ENCODE measurements at regions not wholly inside any gene's neighbourhood (a gene's known extent, or its start where the extent isn't known, plus 50 kb on each side); places are given as distances from the start of the nearest gene placed in this dataset.

- Histone ChIP-seq H3K9me3 (no peaks in the 10 kb centered on the region), H3K36me3 (no peaks in the 10 kb centered on the region), H3K4me3 (no peak overlapping the region), H3K27me3 (no peaks in the 10 kb centered on the region), H3K27ac (no peak overlapping the region), H3K4me1 (no peaks in the 10 kb centered on the region)
- no peak for DNase-seq
- intact Hi-C loops (cut with DNase I), result no loop called here
- ATAC-seq, result no peak
- no peak for TF ChIP-seq CTCF (IDR thresholded peaks at IDR 0.05)
Observed at GRCh38 chr14:62146030-62146429, 383.8 kb downstream of the SNAPC1 start.

GRCh38 chr14:62156052-62156451 is 393.8 kb downstream of the SNAPC1 start:
- no peak for ATAC-seq
- H3K4me1 ChIP-seq, result no peaks in the 10 kb centered on the region
- no peaks in the 10 kb centered on the region for H3K27me3 ChIP-seq
- no peak overlapping the region for H3K4me3 ChIP-seq
- no peaks in the 10 kb centered on the region for H3K9me3 ChIP-seq
- DNase-seq, result no peak
- TF ChIP-seq CTCF (IDR thresholded peaks at IDR 0.05), result no peak
- no peaks in the 10 kb centered on the region for H3K36me3 ChIP-seq
- no peak overlapping the region for H3K27ac ChIP-seq
- intact Hi-C loops (cut with DNase I), result no loop called here

- H3K9me3 ChIP-seq, result no peaks in the 10 kb centered on the region
- H3K36me3 ChIP-seq, result no peaks in the 10 kb centered on the region
- no peaks in the 10 kb centered on the region for H3K4me1 ChIP-seq
- TF ChIP-seq CTCF (IDR thresholded peaks at IDR 0.05), result no peak
- ATAC-seq, result no peak
- no peak overlapping the region for H3K4me3 ChIP-seq
- intact Hi-C loops (cut with DNase I), result no loop called here
- no peaks in the 10 kb centered on the region for H3K27me3 ChIP-seq
- no peak overlapping the region for H3K27ac ChIP-seq
- no peak for DNase-seq
Observed at GRCh38 chr14:62158779-62159178, 396.6 kb downstream of the SNAPC1 start.

- ATAC-seq, result no peak
- no peak for DNase-seq
- no peak for TF ChIP-seq CTCF (IDR thresholded peaks at IDR 0.05)
- Histone ChIP-seq H3K36me3 (no peaks in the 10 kb centered on the region), H3K27ac (no peak overlapping the region), H3K4me3 (no peak overlapping the region), H3K4me1 (no peaks in the 10 kb centered on the region), H3K27me3 (no peaks in the 10 kb centered on the region), H3K9me3 (no peaks in the 10 kb centered on the region)
- intact Hi-C loops (cut with DNase I), result no loop called here
Observed at GRCh38 chr14:62159314-62159713, 397.1 kb downstream of the SNAPC1 start.

- Histone ChIP-seq H3K4me1 (no peaks in the 10 kb centered on the region), H3K27ac (no peak overlapping the region), H3K4me3 (no peak overlapping the region), H3K36me3 (no peaks in the 10 kb centered on the region), H3K9me3 (no peaks in the 10 kb centered on the region), H3K27me3 (no peaks in the 10 kb centered on the region)
- intact Hi-C loops (cut with DNase I), result no loop called here
- ATAC-seq (peak; percentile 73), DNase-seq (no peak)
- TF ChIP-seq CTCF (IDR thresholded peaks at IDR 0.05), result peak; percentile 64
Observed at GRCh38 chr14:62162998-62163589, 400.9 kb downstream of the SNAPC1 start.

Measured in upper lobe of right lung (tissue), 1 donor.